ENCODE measurements at regions not wholly inside any gene's neighbourhood (a gene's known extent, or its start where the extent isn't known, plus 50 kb on each side); places are given as distances from the start of the nearest gene placed in this dataset.

GRCh38 chr2:117519721-117520120 lies 294.8 kb upstream of the DDX18 start (continued):
- TF ChIP-seq REST (IDR thresholded peaks at IDR 0.05; ENCODE audit: unreplicated experiment) = no peak
- no peak for TF ChIP-seq ZNF114 (CRISPR knock-in tag; IDR thresholded peaks at IDR 0.05)
- no peak for TF ChIP-seq POLR2AphosphoS5 (IDR thresholded peaks at IDR 0.05; ENCODE audit: low read depth)
- no peak for TF ChIP-seq NANOG (IDR thresholded peaks at IDR 0.05; ENCODE audit: borderline replicate concordance)
- no peak for TF ChIP-seq EZH2 (IDR thresholded peaks at IDR 0.05; ENCODE audit: low read depth, unreplicated experiment)
- TF ChIP-seq ZNF331 (CRISPR knock-in tag; IDR thresholded peaks at IDR 0.05; ENCODE audit: low read depth) = no peak
- no peak for TF ChIP-seq CREB1 (CRISPR knock-in tag; IDR thresholded peaks at IDR 0.05; ENCODE audit: low read depth)

- ATAC-seq (no peak), DNase-seq (ENCODE audit: low spot score) (no peak)
- H3K4me2 ChIP-seq = no peak overlapping the region
- H3K4me1 Mint-ChIP-seq = peaks cover 14% of the 10 kb centered on the region
- no peaks in the 10 kb centered on the region for H4K20me1 ChIP-seq (replicated peaks; ENCODE audit: insufficient read depth)
- H3K27ac ChIP-seq (ENCODE audit: low read depth) = no peak overlapping the region
- peaks cover 5% of the 10 kb centered on the region; the same call in 1 of the 2 replicates for H3K4me1 ChIP-seq (ENCODE audit: insufficient read depth)
- no peak overlapping the region for H3K4me3 ChIP-seq
- H3K36me3 Mint-ChIP-seq (ENCODE audit: low read depth) = peaks cover 11% of the 10 kb centered on the region; the same call in 2 of the 3 replicates
- H2AFZ ChIP-seq = no peak overlapping the region
- H3K27me3 Mint-ChIP-seq (ENCODE audit: insufficient read depth, low read depth, poor library complexity) = peaks cover 2% of the 10 kb centered on the region
- H3K27ac Mint-ChIP-seq = no peak overlapping the region
- H3K79me2 ChIP-seq (replicated peaks; ENCODE audit: insufficient read depth) = no peaks in the 10 kb centered on the region
- no peaks in the 10 kb centered on the region for H3K36me3 ChIP-seq (ENCODE audit: insufficient read depth)
- H3F3A ChIP-seq (replicated peaks; ENCODE audit: low read depth) = no peaks in the 10 kb centered on the region
- no peak overlapping the region for H3K4me3 Mint-ChIP-seq
- peaks cover 15% of the 10 kb centered on the region for H3K9me3 Mint-ChIP-seq
- TF ChIP-seq JUNB (IDR thresholded peaks at IDR 0.05; ENCODE audit: unreplicated experiment) (no peak), POLR2AphosphoS5 (IDR thresholded peaks at IDR 0.05; ENCODE audit: low read depth) (no peak), EZH2phosphoT487 (IDR thresholded peaks at IDR 0.05; ENCODE audit: unreplicated experiment) (no peak), NANOG (IDR thresholded peaks at IDR 0.05; ENCODE audit: borderline replicate concordance) (no peak), EZH2 (IDR thresholded peaks at IDR 0.05; ENCODE audit: low read depth, unreplicated experiment) (no peak), ZNF462 (CRISPR knock-in tag; IDR thresholded peaks at IDR 0.05) (no peak), CTCF (conservative IDR thresholded peaks at IDR 0.05; ENCODE audit: low read depth in 2 of 2) (no peak), STAT1 (IDR thresholded peaks at IDR 0.05; ENCODE audit: unreplicated experiment) (no peak)
- H3K27me3 ChIP-seq (ENCODE audit: insufficient read depth) = no peaks in the 10 kb centered on the region
- H3K9me2 ChIP-seq (ENCODE audit: insufficient read depth) = no peaks in the 10 kb centered on the region
Observed at GRCh38 chr2:117523267-117523666, 291.2 kb upstream of the DDX18 start.
